ENCODE measurements at regions not wholly inside any gene's neighbourhood (a gene's known extent, or its start where the extent isn't known, plus 50 kb on each side); places are given as distances from the start of the nearest gene placed in this dataset.

- TF ChIP-seq CTCF (IDR thresholded peaks at IDR 0.05; ENCODE audit: insufficient read depth, low read length), result no peak
- DNase-seq (ENCODE audit: low read depth), result peak; percentile 85
- H3K4me3 ChIP-seq (ENCODE audit: low read depth, low read length), result no peak overlapping the region
Measured at GRCh38 chr4:177005674-177006230, 213.0 kb upstream of the VEGFC start.

- no peak overlapping the region for H3K4me3 ChIP-seq (ENCODE audit: low read depth, low read length)
- no peak for DNase-seq (ENCODE audit: low read depth)
- TF ChIP-seq CTCF (IDR thresholded peaks at IDR 0.05; ENCODE audit: insufficient read depth, low read length), result no peak
Measured at GRCh38 chr4:177006331-177006730, 213.6 kb upstream of the VEGFC start.

DNA sequence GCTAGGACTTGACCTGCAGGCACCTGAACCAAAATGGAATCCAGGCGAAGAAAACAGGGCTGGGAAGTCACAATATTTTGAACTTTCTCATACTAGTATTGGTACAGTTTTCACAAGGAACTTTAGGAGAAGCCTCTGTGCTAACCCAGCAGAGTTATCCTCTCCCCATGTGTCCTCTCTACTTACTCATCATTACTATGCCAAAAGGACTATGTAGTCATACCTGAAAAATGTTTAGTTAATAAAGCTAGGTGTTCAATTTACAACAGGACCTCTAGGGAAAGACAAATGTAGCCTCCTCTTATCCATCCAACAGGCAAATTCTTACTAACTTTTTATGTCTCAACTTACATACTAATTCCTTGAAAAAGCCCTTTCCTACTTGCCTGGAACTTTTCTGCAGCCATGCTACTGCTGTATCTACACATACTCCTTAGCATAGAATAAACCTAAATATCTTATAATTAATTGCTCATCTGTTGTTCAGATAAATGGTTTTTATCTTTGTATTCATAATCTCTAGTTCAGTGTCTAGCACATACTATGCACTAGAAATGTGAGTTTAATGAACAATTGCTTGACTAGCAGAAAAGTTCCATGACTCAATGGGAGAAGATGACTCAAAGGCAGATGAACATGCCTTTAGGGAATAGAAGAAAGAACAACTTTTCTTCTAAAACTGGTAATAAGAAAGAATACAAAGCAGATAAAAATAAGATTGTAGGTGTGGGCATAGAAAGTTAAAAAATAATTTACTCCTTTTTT is 215.5 kb upstream of the VEGFC start:
- H3K4me3 ChIP-seq (ENCODE audit: low read depth, low read length), result no peak overlapping the region
- no peak for TF ChIP-seq CTCF (IDR thresholded peaks at IDR 0.05; ENCODE audit: insufficient read depth, low read length)
- peak; percentile 54 for DNase-seq (ENCODE audit: low read depth)

DNA sequence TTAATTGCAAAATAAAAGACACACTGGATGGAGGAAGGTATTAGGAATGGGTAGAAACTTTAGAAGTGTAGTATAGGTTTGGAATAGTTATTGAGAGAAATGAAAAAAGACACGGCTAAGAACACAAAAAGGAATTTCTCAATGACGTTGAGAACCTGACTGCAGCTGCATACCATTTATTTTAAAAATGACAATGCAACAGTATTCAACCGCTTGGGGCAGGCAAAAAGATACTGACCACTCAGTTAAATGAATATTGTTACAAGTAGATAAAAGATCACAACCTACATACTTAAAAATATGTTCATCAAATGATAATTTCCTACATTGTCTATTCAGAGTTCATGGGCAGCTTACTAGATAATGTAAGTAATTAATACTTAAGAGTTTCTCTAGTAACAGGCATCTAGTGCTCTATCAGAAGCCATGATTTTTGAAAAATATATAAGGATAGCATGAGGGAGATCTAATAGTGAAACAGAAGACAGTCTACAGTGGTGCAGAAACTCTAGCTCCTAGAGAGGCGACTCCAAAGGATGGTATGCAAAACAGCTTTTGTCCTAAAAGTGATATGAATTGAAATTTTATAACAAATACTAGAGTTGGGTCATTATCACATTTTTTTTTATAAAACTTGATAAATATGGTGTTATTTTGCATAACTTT is 216.2 kb upstream of the VEGFC start:
- no peak overlapping the region for H3K4me3 ChIP-seq (ENCODE audit: low read depth, low read length)
- TF ChIP-seq CTCF (IDR thresholded peaks at IDR 0.05; ENCODE audit: insufficient read depth, low read length), result no peak
- DNase-seq (ENCODE audit: low read depth), result peak; percentile 27

GRCh38 chr4:177010418-177010817 is 217.7 kb upstream of the VEGFC start:
- peak; percentile 30 for DNase-seq (ENCODE audit: low read depth)
- TF ChIP-seq CTCF (IDR thresholded peaks at IDR 0.05; ENCODE audit: insufficient read depth, low read length), result no peak
- no peak overlapping the region for H3K4me3 ChIP-seq (ENCODE audit: low read depth, low read length)

GRCh38 chr4:177012918-177013545 is 220.3 kb upstream of the VEGFC start:
- H3K4me3 ChIP-seq (ENCODE audit: low read depth, low read length), result no peak overlapping the region
- DNase-seq (ENCODE audit: low read depth), result no peak
- no peak for TF ChIP-seq CTCF (IDR thresholded peaks at IDR 0.05; ENCODE audit: insufficient read depth, low read length)
